HCT116 (cell line): ENCODE measurements at regions not wholly inside any gene's neighbourhood (a gene's known extent, or its start where the extent isn't known, plus 50 kb on each side); places are given as distances from the start of the nearest gene placed in this dataset.

Source experiments
- ATAC-seq: fragments of 200-7000 bp; cut with Tn5 transposase; 2 replicates; pipeline ENCODE4 v1.9.1; 2020; ENCODE audit warnings: mild to moderate bottlenecking, moderate library complexity
- BruUV-seq: library from RNA; stranded (reverse); fragments of 400-500 nt; replicated peaks from 2 replicates; lab custom pipeline; 2021; lab: Mats Ljungman, UMichigan
- CTCF ChIA-PET: fragments of 300-600 bp; sonication (Branson Sonifier 250); formaldehyde crosslinking; loops from one replicate; lab custom pipeline; 2021; ENCODE audit warnings: antibody characterized with exemption; lab: Charles Lee
- POLR2A ChIA-PET: fragments of 300-600, 350-600 bp; sonication (Branson Sonifier 250); formaldehyde crosslinking; loops from one replicate; lab custom pipeline; 2021; ENCODE audit warnings: antibody characterized with exemption; lab: Charles Lee
- RAD21 ChIA-PET, 2 experiments: fragments of 300-600 bp; sonication (Branson Sonifier 250); formaldehyde crosslinking; loops; one replicate each; lab custom pipeline; 2023; ENCODE audit warnings: low total read pairs in 2 of 2; ENCODE audit not compliant: uncharacterized antibody in 2 of 2, unreplicated experiment in 2 of 2, low non-redundant PET in 1 of 2; lab: Charles Lee
- DNase-seq: peaks from one replicate; pipeline ENCODE4 v3.0.0-alpha.2; 2010; ENCODE audit warnings: low read depth, low spot score
- H2AFZ ChIP-seq: fragments of 200-600 bp; shearing (Covaris generic), sonication (generic); 2 replicates; pipeline ENCODE4 v1.6.1; 2017; ENCODE audit warnings: low read depth, mixed run types, mixed read lengths, antibody characterized with exemption, low read length; ENCODE audit not compliant: poor library complexity, severe bottlenecking
- H3K27ac ChIP-seq: 2 replicates; pipeline ENCODE4 v1.5.1; 2012; ENCODE audit warnings: low read depth, low read length
- H3K27me3 ChIP-seq: fragments of 200-600 bp; sonication (generic); 2 replicates; pipeline ENCODE4 v1.6.1; 2016; ENCODE audit warnings: mixed run types, low read length, mixed read lengths; ENCODE audit not compliant: insufficient read depth
- H3K36me3 ChIP-seq, 2 experiments: fragments of 200-500 bp in 1 of 2; fragments of 200-600 bp in 1 of 2; sonication (Bioruptor generic) in 1 of 2; sonication (generic) in 1 of 2; 2 replicates each; pipeline versions ENCODE4 v1.5.1 to v1.6.1; 2014 to 2016; ENCODE audit warnings: low read length in 2 of 2, inconsistent platforms in 1 of 2, mixed read lengths in 1 of 2, mixed run types in 1 of 2; ENCODE audit not compliant: insufficient read depth in 2 of 2, control insufficient read depth in 1 of 2
- H3K4me1 ChIP-seq, 2 experiments: fragments of 200-600 bp in 1 of 2; sonication (generic) in 1 of 2; 2 replicates each; pipeline versions ENCODE4 v1.5.1 to v1.6.1; 2012 to 2017; ENCODE audit warnings: low read length in 2 of 2, inconsistent platforms in 1 of 2, mild to moderate bottlenecking in 1 of 2, mixed read lengths in 1 of 2, mixed run types in 1 of 2, moderate library complexity in 1 of 2; ENCODE audit not compliant: insufficient read depth in 2 of 2, control insufficient read depth in 1 of 2
- H3K4me2 ChIP-seq: fragments of 200-600 bp; sonication (generic); 2 replicates; pipeline ENCODE4 v1.6.1; 2017; ENCODE audit warnings: mixed run types, low read length, mixed read lengths
- H3K4me3 ChIP-seq, 2 experiments: fragments of 200-600 bp in 1 of 2; sonication (generic) in 1 of 2; replicated peaks in 1 of 2; 2 replicates each; pipeline ENCODE4 v1.5.1; 2011 to 2016; ENCODE audit warnings: low read length in 2 of 2, control low read depth in 1 of 2, low read depth in 1 of 2, mild to moderate bottlenecking in 1 of 2, mixed read lengths in 1 of 2, mixed run types in 1 of 2
- H3K79me2 ChIP-seq: fragments of 200-600 bp; sonication (generic); 2 replicates; pipeline ENCODE4 v1.6.1; 2017; ENCODE audit warnings: mild to moderate bottlenecking, mixed run types, low read length, moderate library complexity, mixed read lengths; ENCODE audit not compliant: insufficient read depth
- H3K9ac ChIP-seq: fragments of 200-600 bp; sonication (generic); 2 replicates; pipeline ENCODE4 v1.6.1; 2016; ENCODE audit warnings: low read length, mixed read lengths
- H3K9me2 ChIP-seq: fragments of 200-600 bp; sonication (generic), shearing (Covaris generic); 2 replicates; pipeline ENCODE4 v1.6.1; 2017; ENCODE audit warnings: mixed run types, mild to moderate bottlenecking, moderate library complexity; ENCODE audit not compliant: insufficient read depth
- H3K9me3 ChIP-seq, 2 experiments: fragments of 200-500 bp in 1 of 2; fragments of 200-600 bp in 1 of 2; sonication (Bioruptor generic) in 1 of 2; sonication (generic) in 1 of 2; 2 replicates each; pipeline ENCODE4 v1.6.1; 2014 to 2017; ENCODE audit warnings: low read length in 2 of 2, mixed read lengths in 2 of 2, inconsistent platforms in 1 of 2, low read depth in 1 of 2, mild to moderate bottlenecking in 1 of 2, mixed run types in 1 of 2, moderate library complexity in 1 of 2; ENCODE audit not compliant: control insufficient read depth in 1 of 2, insufficient read depth in 1 of 2
- H4K20me1 ChIP-seq: fragments of 200-600 bp; sonication (generic), shearing (Covaris generic); 2 replicates; pipeline ENCODE4 v1.6.1; 2017; ENCODE audit warnings: mixed run types, mild to moderate bottlenecking, moderate library complexity; ENCODE audit not compliant: insufficient read depth
- CEBPB ChIP-seq: IDR thresholded peaks from 2 replicates; pipeline ENCODE4 v1.6.1; 2012; ENCODE audit warnings: low read depth
- CTCF ChIP-seq, 3 experiments: fragments of 200-600 bp in 1 of 3; sonication (generic) in 1 of 3; IDR thresholded peaks in 2 of 3; conservative IDR thresholded peaks in 1 of 3; 2 replicates each; pipeline ENCODE4 v1.5.1; 2012 to 2017; ENCODE audit warnings: low read depth in 2 of 3, low read length in 2 of 3, antibody characterized with exemption in 1 of 3, borderline replicate concordance in 1 of 3, control low read depth in 1 of 3, mild to moderate bottlenecking in 1 of 3, mixed read lengths in 1 of 3, mixed run types in 1 of 3, moderate library complexity in 1 of 3; ENCODE audit not compliant: insufficient read depth in 1 of 3
- ELF1 ChIP-seq: IDR thresholded peaks from 2 replicates; pipeline ENCODE4 v1.6.1; 2012; ENCODE audit warnings: low read depth, borderline replicate concordance
- EZH2phosphoT487 ChIP-seq: fragments of 200-600 bp; IDR thresholded peaks from 2 replicates; pipeline ENCODE4 v1.6.1; 2018; ENCODE audit warnings: antibody characterized with exemption, borderline replicate concordance
- POLR2A ChIP-seq: IDR thresholded peaks from 2 replicates; pipeline ENCODE4 v1.7.0; 2011; ENCODE audit warnings: borderline replicate concordance; ENCODE audit not compliant: insufficient read depth, insufficient read length; ENCODE audit errors: extremely low read depth
- RAD21 ChIP-seq: IDR thresholded peaks from 2 replicates; pipeline ENCODE4 v1.6.1; 2012; ENCODE audit warnings: low read depth, mild to moderate bottlenecking
- SIN3A ChIP-seq: IDR thresholded peaks from 2 replicates; pipeline ENCODE4 v1.6.1; 2012; ENCODE audit warnings: low read depth
- SRF ChIP-seq: IDR thresholded peaks from 2 replicates; pipeline ENCODE4 v1.6.1; 2012; ENCODE audit warnings: low read depth
- TCF7L2 ChIP-seq: IDR thresholded peaks from 2 replicates; pipeline ENCODE4 v1.7.0; 2011; ENCODE audit warnings: borderline replicate concordance, inconsistent platforms; ENCODE audit not compliant: insufficient read depth, insufficient read length; ENCODE audit errors: extremely low read depth
- YY1 ChIP-seq: IDR thresholded peaks from 2 replicates; pipeline ENCODE4 v1.6.1; 2011; ENCODE audit warnings: low read length, low read depth, moderate library complexity, mild to moderate bottlenecking; ENCODE audit not compliant: insufficient replicate concordance; ENCODE audit errors: extremely low read depth
- ZFX ChIP-seq: fragments of 450-650 bp; IDR thresholded peaks from 2 replicates; pipeline ENCODE4 v1.6.1; 2017
- intact Hi-C: fragments of 100-400 bp; cut with micrococcal nuclease; formaldehyde crosslinking; loops from 2 replicates; pipeline ENCODE4 v1.10.0; 2022

GRCh38 chr1:87705233-87705632, 376.6 kb downstream of the LMO4 start:
- no peak for ATAC-seq
- H3K9me3 ChIP-seq: 0 out of 4 replicates have a peak, but pooled peaks cover 0 to 4% of the 10 kb centered on the region in 2 experiments
- H3K27ac ChIP-seq: no peak overlapping the region
- RAD21 ChIA-PET: no interaction called here
- no peaks in the 10 kb centered on the region for H3K9me2 ChIP-seq
- no TSS peak for BruUV-seq
- no peak overlapping the region for H3K4me3 ChIP-seq
- no peaks in the 10 kb centered on the region for H3K36me3 ChIP-seq
- no peak for DNase-seq
- no peak overlapping the region for H3K4me2 ChIP-seq
- CTCF ChIA-PET: no interaction called here
- H3K9ac ChIP-seq: no peak overlapping the region
- H2AFZ ChIP-seq: no peak overlapping the region
- H3K79me2 ChIP-seq: no peaks in the 10 kb centered on the region
- H3K4me1 ChIP-seq: no peaks in the 10 kb centered on the region
- intact Hi-C loops: no loop called here
- no peaks in the 10 kb centered on the region for H4K20me1 ChIP-seq
- POLR2A ChIA-PET: no interaction called here
- no peaks in the 10 kb centered on the region for H3K27me3 ChIP-seq
- TF ChIP-seq TCF7L2: no peak
- TF ChIP-seq SRF: no peak
- no peak for TF ChIP-seq CEBPB
- no peak for TF ChIP-seq POLR2A
- no peak for TF ChIP-seq ZFX
- no peak for TF ChIP-seq SIN3A
- no peak for TF ChIP-seq YY1
- TF ChIP-seq ELF1: no peak
- TF ChIP-seq RAD21: no peak
- no peak for TF ChIP-seq EZH2phosphoT487

GRCh38 chr1:87706203-87706602, 377.5 kb downstream of the LMO4 start:
- H3K79me2 ChIP-seq: no peaks in the 10 kb centered on the region
- CTCF ChIA-PET: no interaction called here
- ATAC-seq (no peak), DNase-seq (no peak)
- RAD21 ChIA-PET: no interaction called here
- no peak overlapping the region for H3K9ac ChIP-seq
- H2AFZ ChIP-seq: no peak overlapping the region
- H3K4me2 ChIP-seq: no peak overlapping the region
- intact Hi-C loops: no loop called here
- TF ChIP-seq YY1 (no peak), CTCF (IDR thresholded peaks at IDR 0.05 in 2 of 3, conservative IDR thresholded peaks at IDR 0.05 in 1 of 3; ENCODE audit: borderline replicate concordance in 1 of 3, insufficient read depth in 1 of 3, low read depth in 2 of 3, low read length in 2 of 3) (no peak)
- H3K4me1 ChIP-seq: no peaks in the 10 kb centered on the region
- POLR2A ChIA-PET: no interaction called here
- H3K9me3 ChIP-seq: 0 out of 4 replicates have a peak, but pooled peaks cover 0 to 4% of the 10 kb centered on the region in 2 experiments
- H3K36me3 ChIP-seq: no peaks in the 10 kb centered on the region
- H3K27me3 ChIP-seq: no peaks in the 10 kb centered on the region
- H4K20me1 ChIP-seq: no peaks in the 10 kb centered on the region
- H3K4me3 ChIP-seq: no peak overlapping the region
- BruUV-seq: no TSS peak
- H3K27ac ChIP-seq: no peak overlapping the region
- H3K9me2 ChIP-seq: no peaks in the 10 kb centered on the region
